ENCODE measurements at regions not wholly inside any gene's neighbourhood (a gene's known extent, or its start where the extent isn't known, plus 50 kb on each side); places are given as distances from the start of the nearest gene placed in this dataset.

- no peak for ATAC-seq
- no peak overlapping the region for H3K27ac ChIP-seq
- FAIRE-seq: no peak
- H3K4me2 ChIP-seq: no peak overlapping the region
- TF ChIP-seq RARB (CRISPR knock-in tag; IDR thresholded peaks at IDR 0.05) (no peak), EHMT2 (IDR thresholded peaks at IDR 0.05; ENCODE audit: low read depth) (no peak), ZSCAN20 (CRISPR knock-in tag; IDR thresholded peaks at IDR 0.05) (no peak), HDAC2 (IDR thresholded peaks at IDR 0.05) (no peak), NPAS2 (CRISPR knock-in tag; IDR thresholded peaks at IDR 0.05; ENCODE audit: borderline replicate concordance) (no peak), CEBPB (IDR thresholded peaks at IDR 0.05) (no peak)
- ChIA-PET POLR2A (no interaction called here), CTCF (interaction anchor here (1.0 kb wide), 1 partner anchor 44 kb away, joined by 3 read pairs; no protein-coding TSS in a partner anchor)
- no peak for DNase-seq (ENCODE audit: low read depth in 1 of 2, low spot score in 1 of 2)
- no peak overlapping the region for H3K4me3 ChIP-seq
- WGBS (ENCODE audit: missing lambda C conversion rate): 13% methylated on average over 3 of the region's 3 CpGs
- no peaks in the 10 kb centered on the region for H3K9me3 ChIP-seq
- H3K4me1 ChIP-seq: no peaks in the 10 kb centered on the region
Measured at GRCh38 chr5:152116934-152117333, 192.3 kb upstream of the GLRA1 start.

- Histone ChIP-seq H3K9me3 (no peaks in the 10 kb centered on the region), H3K4me2 (no peak overlapping the region), H3K4me1 (no peaks in the 10 kb centered on the region), H3K4me3 (no peak overlapping the region), H3K27ac (no peak overlapping the region)
- WGBS (ENCODE audit: missing lambda C conversion rate): 0% methylated on average over 2 of the region's 2 CpGs
- DNase-seq (ENCODE audit: low read depth in 1 of 2, low spot score in 1 of 2) (no peak), ATAC-seq (no peak), FAIRE-seq (no peak)
- ChIA-PET POLR2A (no interaction called here), CTCF (interaction anchor here (1.2 kb wide), 1 partner anchor 31 kb away, joined by 3 read pairs; no protein-coding TSS in a partner anchor)
- TF ChIP-seq, protein P1, sequence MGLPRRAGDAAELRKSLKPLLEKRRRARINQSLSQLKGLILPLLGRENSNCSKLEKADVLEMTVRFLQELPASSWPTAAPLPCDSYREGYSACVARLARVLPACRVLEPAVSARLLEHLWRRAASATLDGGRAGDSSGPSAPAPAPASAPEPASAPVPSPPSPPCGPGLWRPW (IDR thresholded peaks at IDR 0.05): no peak
- TF ChIP-seq HOXB13 (CRISPR knock-in tag; IDR thresholded peaks at IDR 0.05; ENCODE audit: low read depth) (no peak), FOSL2 (IDR thresholded peaks at IDR 0.05) (no peak), FOSL2 (CRISPR knock-in tag; IDR thresholded peaks at IDR 0.05) (no peak), SREBF2 (IDR thresholded peaks at IDR 0.05) (no peak), USF2 (IDR thresholded peaks at IDR 0.05) (no peak), BHLHE40 (IDR thresholded peaks at IDR 0.05; ENCODE audit: low read depth, low read length) (no peak), FOXS1 (CRISPR knock-in tag; IDR thresholded peaks at IDR 0.05) (no peak), GATA3 (IDR thresholded peaks at IDR 0.05; ENCODE audit: borderline replicate concordance) (no peak), ATOH8 (CRISPR knock-in tag; IDR thresholded peaks at IDR 0.05; ENCODE audit: low read depth) (no peak), EHF (CRISPR knock-in tag; IDR thresholded peaks at IDR 0.05) (no peak), CHD2 (IDR thresholded peaks at IDR 0.05; ENCODE audit: low read length, partially characterized antibody) (no peak), SMC3 (IDR thresholded peaks at IDR 0.05) (no peak), HMGXB4 (CRISPR knock-in tag; IDR thresholded peaks at IDR 0.05; ENCODE audit: borderline replicate concordance) (no peak), BCL3 (IDR thresholded peaks at IDR 0.05) (no peak), POLR2AphosphoS2 (conservative IDR thresholded peaks at IDR 0.05; ENCODE audit: low read length) (no peak), HOXB5 (CRISPR knock-in tag; IDR thresholded peaks at IDR 0.05) (no peak)
- TF ChIP-seq, protein P2, sequence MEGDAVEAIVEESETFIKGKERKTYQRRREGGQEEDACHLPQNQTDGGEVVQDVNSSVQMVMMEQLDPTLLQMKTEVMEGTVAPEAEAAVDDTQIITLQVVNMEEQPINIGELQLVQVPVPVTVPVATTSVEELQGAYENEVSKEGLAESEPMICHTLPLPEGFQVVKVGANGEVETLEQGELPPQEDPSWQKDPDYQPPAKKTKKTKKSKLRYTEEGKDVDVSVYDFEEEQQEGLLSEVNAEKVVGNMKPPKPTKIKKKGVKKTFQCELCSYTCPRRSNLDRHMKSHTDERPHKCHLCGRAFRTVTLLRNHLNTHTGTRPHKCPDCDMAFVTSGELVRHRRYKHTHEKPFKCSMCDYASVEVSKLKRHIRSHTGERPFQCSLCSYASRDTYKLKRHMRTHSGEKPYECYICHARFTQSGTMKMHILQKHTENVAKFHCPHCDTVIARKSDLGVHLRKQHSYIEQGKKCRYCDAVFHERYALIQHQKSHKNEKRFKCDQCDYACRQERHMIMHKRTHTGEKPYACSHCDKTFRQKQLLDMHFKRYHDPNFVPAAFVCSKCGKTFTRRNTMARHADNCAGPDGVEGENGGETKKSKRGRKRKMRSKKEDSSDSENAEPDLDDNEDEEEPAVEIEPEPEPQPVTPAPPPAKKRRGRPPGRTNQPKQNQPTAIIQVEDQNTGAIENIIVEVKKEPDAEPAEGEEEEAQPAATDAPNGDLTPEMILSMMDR (IDR thresholded peaks at IDR 0.05): no peak
- TF ChIP-seq, protein P3, sequence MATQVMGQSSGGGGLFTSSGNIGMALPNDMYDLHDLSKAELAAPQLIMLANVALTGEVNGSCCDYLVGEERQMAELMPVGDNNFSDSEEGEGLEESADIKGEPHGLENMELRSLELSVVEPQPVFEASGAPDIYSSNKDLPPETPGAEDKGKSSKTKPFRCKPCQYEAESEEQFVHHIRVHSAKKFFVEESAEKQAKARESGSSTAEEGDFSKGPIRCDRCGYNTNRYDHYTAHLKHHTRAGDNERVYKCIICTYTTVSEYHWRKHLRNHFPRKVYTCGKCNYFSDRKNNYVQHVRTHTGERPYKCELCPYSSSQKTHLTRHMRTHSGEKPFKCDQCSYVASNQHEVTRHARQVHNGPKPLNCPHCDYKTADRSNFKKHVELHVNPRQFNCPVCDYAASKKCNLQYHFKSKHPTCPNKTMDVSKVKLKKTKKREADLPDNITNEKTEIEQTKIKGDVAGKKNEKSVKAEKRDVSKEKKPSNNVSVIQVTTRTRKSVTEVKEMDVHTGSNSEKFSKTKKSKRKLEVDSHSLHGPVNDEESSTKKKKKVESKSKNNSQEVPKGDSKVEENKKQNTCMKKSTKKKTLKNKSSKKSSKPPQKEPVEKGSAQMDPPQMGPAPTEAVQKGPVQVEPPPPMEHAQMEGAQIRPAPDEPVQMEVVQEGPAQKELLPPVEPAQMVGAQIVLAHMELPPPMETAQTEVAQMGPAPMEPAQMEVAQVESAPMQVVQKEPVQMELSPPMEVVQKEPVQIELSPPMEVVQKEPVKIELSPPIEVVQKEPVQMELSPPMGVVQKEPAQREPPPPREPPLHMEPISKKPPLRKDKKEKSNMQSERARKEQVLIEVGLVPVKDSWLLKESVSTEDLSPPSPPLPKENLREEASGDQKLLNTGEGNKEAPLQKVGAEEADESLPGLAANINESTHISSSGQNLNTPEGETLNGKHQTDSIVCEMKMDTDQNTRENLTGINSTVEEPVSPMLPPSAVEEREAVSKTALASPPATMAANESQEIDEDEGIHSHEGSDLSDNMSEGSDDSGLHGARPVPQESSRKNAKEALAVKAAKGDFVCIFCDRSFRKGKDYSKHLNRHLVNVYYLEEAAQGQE (IDR thresholded peaks at IDR 0.05): no peak
- TF ChIP-seq, protein P4, sequence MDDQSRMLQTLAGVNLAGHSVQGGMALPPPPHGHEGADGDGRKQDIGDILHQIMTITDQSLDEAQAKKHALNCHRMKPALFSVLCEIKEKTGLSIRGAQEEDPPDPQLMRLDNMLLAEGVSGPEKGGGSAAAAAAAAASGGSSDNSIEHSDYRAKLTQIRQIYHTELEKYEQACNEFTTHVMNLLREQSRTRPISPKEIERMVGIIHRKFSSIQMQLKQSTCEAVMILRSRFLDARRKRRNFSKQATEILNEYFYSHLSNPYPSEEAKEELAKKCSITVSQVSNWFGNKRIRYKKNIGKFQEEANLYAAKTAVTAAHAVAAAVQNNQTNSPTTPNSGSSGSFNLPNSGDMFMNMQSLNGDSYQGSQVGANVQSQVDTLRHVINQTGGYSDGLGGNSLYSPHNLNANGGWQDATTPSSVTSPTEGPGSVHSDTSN (IDR thresholded peaks at IDR 0.05): no peak
Measured at GRCh38 chr5:152113401-152113800, 188.8 kb upstream of the GLRA1 start.
